Pons (tissue), 1 donor: ENCODE measurements at regions not wholly inside any gene's neighbourhood (a gene's known extent, or its start where the extent isn't known, plus 50 kb on each side); places are given as distances from the start of the nearest gene placed in this dataset.

ENCODE experiments used
- DNase-seq: peaks from one replicate; pipeline ENCODE4 v3.0.0-alpha.2; 2016; ENCODE audit warnings: low spot score

- no peak for DNase-seq
Measured at GRCh38 chr6:163655217-163656121, 241.0 kb downstream of the QKI start.

GRCh38 chr6:163651915-163652668, 237.6 kb downstream of the QKI start:
- no peak for DNase-seq

- DNase-seq = no peak
Measured at GRCh38 chr6:163651426-163651825, 236.9 kb downstream of the QKI start.

- DNase-seq = no peak
Measured at GRCh38 chr6:163648868-163649267, 234.3 kb downstream of the QKI start.

- no peak for DNase-seq
Measured at GRCh38 chr6:163647624-163648023, 233.1 kb downstream of the QKI start.

GRCh38 chr6:163646866-163647265, 232.3 kb downstream of the QKI start:
- no peak for DNase-seq

GRCh38 chr6:163646133-163646532, 231.6 kb downstream of the QKI start:
- no peak for DNase-seq

GRCh38 chr6:163645560-163645959, 231.0 kb downstream of the QKI start:
- DNase-seq = no peak

GRCh38 chr6:163643866-163644265, 229.3 kb downstream of the QKI start:
- no peak for DNase-seq

GRCh38 chr6:163641706-163642105, 227.2 kb downstream of the QKI start:
- DNase-seq = no peak

- no peak for DNase-seq
Measured at GRCh38 chr6:163640641-163641040, 226.1 kb downstream of the QKI start.

- no peak for DNase-seq
Measured at GRCh38 chr6:163637524-163637923, 223.0 kb downstream of the QKI start.

- no peak for DNase-seq
Measured at GRCh38 chr6:163635731-163636364, 221.3 kb downstream of the QKI start.

GRCh38 chr6:163635315-163635714, 220.8 kb downstream of the QKI start:
- no peak for DNase-seq

- DNase-seq = no peak
Measured at GRCh38 chr6:163634211-163635171, 220.0 kb downstream of the QKI start.

- DNase-seq = no peak
Measured at GRCh38 chr6:163630991-163631390, 216.5 kb downstream of the QKI start.

- DNase-seq = no peak
Measured at GRCh38 chr6:163630572-163630971, 216.1 kb downstream of the QKI start.

- no peak for DNase-seq
Measured at GRCh38 chr6:163630096-163630495, 215.6 kb downstream of the QKI start.
